Upper lobe of left lung (tissue), 6 donors: ENCODE measurements at regions not wholly inside any gene's neighbourhood (a gene's known extent, or its start where the extent isn't known, plus 50 kb on each side); places are given as distances from the start of the nearest gene placed in this dataset.

Experiments
- ATAC-seq, 2 donors: fragments of 200-7000 bp; cut with Tn5 transposase; one replicate each; pipeline ENCODE4 v1.9.1; 2022; ENCODE audit warnings: mild to moderate bottlenecking in 2 of 2, moderate library complexity in 2 of 2; ENCODE audit not compliant: low FRiP score in 2 of 2
- DNase-seq, 2 donors: peaks; one replicate each; pipeline ENCODE4 v3.0.0-alpha.2; 2019 to 2020
- H3K27ac ChIP-seq, 4 donors: fragments of 200-600 bp; sonication (generic); one replicate each; pipeline ENCODE4 v1.5.1; 2016 to 2019
- H3K27me3 ChIP-seq, 4 donors: fragments of 200-600 bp; sonication (generic); one replicate each; pipeline ENCODE4 v1.5.1; 2017 to 2019
- H3K36me3 ChIP-seq, 4 donors: fragments of 200-600 bp; sonication (generic); one replicate each; pipeline ENCODE4 v1.5.1; 2016 to 2019
- H3K4me1 ChIP-seq, 4 donors: fragments of 200-600 bp; sonication (generic); one replicate each; pipeline ENCODE4 v1.5.1; 2018 to 2019
- H3K4me3 ChIP-seq, 4 donors: fragments of 200-600 bp; sonication (generic); one replicate each; pipeline ENCODE4 v1.5.1; 2017 to 2019; ENCODE audit warnings: mild to moderate bottlenecking in 2 of 4, moderate library complexity in 1 of 4
- H3K9me3 ChIP-seq, 4 donors: fragments of 200-600 bp; sonication (generic); one replicate each; pipeline ENCODE4 v1.5.1; 2018 to 2019
- EP300 ChIP-seq, 4 donors: sonication (generic); formaldehyde crosslinking; IDR thresholded peaks; one replicate each; pipeline ENCODE4 v1.5.1; 2017; ENCODE audit warnings: antibody characterized with exemption in 4 of 4, control low read depth in 2 of 4
- POLR2A ChIP-seq, 4 donors: fragments of 450-650 bp; IDR thresholded peaks; one replicate each; pipeline ENCODE4 v1.5.1; 2016 to 2017; ENCODE audit warnings: antibody characterized with exemption in 4 of 4, mild to moderate bottlenecking in 2 of 4
- POLR2AphosphoS5 ChIP-seq, 2 donors: sonication (generic); formaldehyde crosslinking; IDR thresholded peaks; one replicate each; pipeline ENCODE4 v1.5.1; 2017; ENCODE audit warnings: antibody characterized with exemption in 2 of 2
- WGBS, 2 donors: methylation state at CpG; one replicate each; pipeline ENCODE4 v1.1.5; 2017 to 2018; 5-methylcytosine and 5-hydroxymethylcytosine counted together
- TF ChIP-seq, protein P1 (sequence below), 6 experiments: fragments of 450-650 bp in 4 of 6; fragments of 200-600 bp in 2 of 6; sonication (generic) in 2 of 6; IDR thresholded peaks; one replicate each; pipeline ENCODE4 v1.5.1; 2016 to 2019; ENCODE audit warnings: antibody characterized with exemption in 6 of 6
- donor health status: DM: no; HTN: no; CAD: no; lungs with moderate emphysema.
- donor health status: DM: no; HTN: yes; CAD: no; lungs with severe emphysema.

DNA sequence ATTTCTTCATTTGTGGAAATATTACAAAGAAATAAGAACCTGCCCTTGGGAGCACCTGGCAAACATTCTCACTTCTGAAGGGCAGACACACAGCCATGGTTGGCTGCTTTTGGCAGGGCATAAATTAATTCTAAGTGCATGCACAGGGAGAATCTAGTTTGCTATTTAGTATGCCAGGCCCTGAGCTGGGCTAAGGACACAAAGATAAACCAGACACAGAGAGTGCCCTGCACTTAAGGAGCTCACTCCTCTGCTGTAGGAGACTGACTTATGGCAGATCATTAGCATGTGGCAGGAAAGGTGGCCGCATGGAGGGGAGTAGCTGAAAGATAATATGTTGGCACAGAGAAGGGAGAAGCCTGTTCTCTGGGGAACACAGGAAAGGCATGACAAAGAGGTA lies 367.0 kb downstream of the LPIN1 start:
- WGBS, 2 donors: 63 to 90% methylated on average over 1 of the region's 1 CpG

DNA sequence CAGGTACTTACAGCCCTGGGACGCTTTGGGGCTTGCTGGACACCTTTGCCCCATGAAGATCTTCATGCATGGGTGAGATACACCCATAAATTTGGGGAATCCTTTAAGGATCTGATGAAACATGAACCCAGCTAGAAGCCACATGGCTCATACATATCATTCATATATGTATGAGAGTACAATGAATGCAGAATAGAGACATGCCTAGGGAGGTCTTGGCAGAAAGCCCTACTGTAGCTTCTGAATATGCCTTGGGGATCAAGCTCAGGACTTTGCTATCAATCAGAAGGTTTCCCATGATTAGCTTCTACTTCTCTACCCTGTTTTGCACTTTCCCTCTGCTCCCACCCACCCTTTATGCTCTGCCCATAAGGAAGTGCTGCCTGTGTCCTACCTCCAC lies 368.4 kb downstream of the LPIN1 start:
- Histone ChIP-seq H3K27me3 (no peaks in the 10 kb centered on the region), H3K36me3 (no peaks in the 10 kb centered on the region), H3K4me3 (no peak overlapping the region), H3K27ac (no peak overlapping the region), H3K4me1 (no peaks in the 10 kb centered on the region), H3K9me3 (no peaks in the 10 kb centered on the region)
- TF ChIP-seq POLR2A (IDR thresholded peaks at IDR 0.05) (no peak), POLR2AphosphoS5 (IDR thresholded peaks at IDR 0.05) (no peak)
- TF ChIP-seq, protein P1, sequence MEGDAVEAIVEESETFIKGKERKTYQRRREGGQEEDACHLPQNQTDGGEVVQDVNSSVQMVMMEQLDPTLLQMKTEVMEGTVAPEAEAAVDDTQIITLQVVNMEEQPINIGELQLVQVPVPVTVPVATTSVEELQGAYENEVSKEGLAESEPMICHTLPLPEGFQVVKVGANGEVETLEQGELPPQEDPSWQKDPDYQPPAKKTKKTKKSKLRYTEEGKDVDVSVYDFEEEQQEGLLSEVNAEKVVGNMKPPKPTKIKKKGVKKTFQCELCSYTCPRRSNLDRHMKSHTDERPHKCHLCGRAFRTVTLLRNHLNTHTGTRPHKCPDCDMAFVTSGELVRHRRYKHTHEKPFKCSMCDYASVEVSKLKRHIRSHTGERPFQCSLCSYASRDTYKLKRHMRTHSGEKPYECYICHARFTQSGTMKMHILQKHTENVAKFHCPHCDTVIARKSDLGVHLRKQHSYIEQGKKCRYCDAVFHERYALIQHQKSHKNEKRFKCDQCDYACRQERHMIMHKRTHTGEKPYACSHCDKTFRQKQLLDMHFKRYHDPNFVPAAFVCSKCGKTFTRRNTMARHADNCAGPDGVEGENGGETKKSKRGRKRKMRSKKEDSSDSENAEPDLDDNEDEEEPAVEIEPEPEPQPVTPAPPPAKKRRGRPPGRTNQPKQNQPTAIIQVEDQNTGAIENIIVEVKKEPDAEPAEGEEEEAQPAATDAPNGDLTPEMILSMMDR (IDR thresholded peaks at IDR 0.05): no peak
- no peak for DNase-seq
- WGBS, 2 donors: 0 to 83% methylated on average over 1 of the region's 1 CpG
- no peak for ATAC-seq

More for the DNA sequence above, 367.0 kb downstream of the LPIN1 start:
- no peaks in the 10 kb centered on the region for H3K27me3 ChIP-seq
- DNase-seq (no peak), ATAC-seq (no peak)
- no peak overlapping the region for H3K4me3 ChIP-seq
- no peaks in the 10 kb centered on the region for H3K36me3 ChIP-seq
- no peaks in the 10 kb centered on the region for H3K9me3 ChIP-seq
- no peaks in the 10 kb centered on the region for H3K4me1 ChIP-seq
- TF ChIP-seq EP300 (IDR thresholded peaks at IDR 0.05): no peak
- TF ChIP-seq, protein P1 (IDR thresholded peaks at IDR 0.05): no peak
- no peak for TF ChIP-seq POLR2A (IDR thresholded peaks at IDR 0.05)
- TF ChIP-seq POLR2AphosphoS5 (IDR thresholded peaks at IDR 0.05): no peak
- H3K27ac ChIP-seq: no peak overlapping the region

DNA sequence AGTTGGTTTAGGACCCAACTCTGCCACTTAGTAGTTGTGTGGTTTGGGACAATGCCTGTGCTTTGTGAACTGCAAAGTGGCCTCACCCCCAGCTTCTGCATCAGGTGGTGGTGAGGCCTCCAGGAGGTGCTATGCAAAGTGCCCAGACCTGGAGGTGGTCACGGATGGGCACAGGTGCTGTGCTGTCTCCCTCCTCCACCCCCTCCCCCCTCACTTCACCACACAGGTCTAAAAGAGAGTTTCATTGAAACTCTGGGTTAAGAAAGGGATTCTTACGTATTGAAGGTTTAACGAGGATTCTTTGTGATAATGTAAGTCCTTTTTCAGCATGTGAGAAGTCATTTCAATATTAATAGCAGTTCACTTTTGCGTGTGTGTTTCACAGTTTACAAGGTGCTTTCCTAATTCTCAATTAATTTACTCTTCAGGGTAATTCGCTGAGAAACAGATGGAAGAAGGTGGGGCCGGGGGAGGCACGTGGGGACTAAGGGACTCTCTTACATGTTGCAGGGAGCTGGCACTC lies 369.9 kb downstream of the LPIN1 start:
- WGBS, 2 donors: 89 to 90% methylated on average over 7 of the region's 7 CpGs
- no peak overlapping the region for H3K27ac ChIP-seq
- ATAC-seq: no peak
- H3K27me3 ChIP-seq: no peaks in the 10 kb centered on the region
- DNase-seq: no peak
- no peaks in the 10 kb centered on the region for H3K36me3 ChIP-seq
- H3K4me3 ChIP-seq: no peak overlapping the region
- no peaks in the 10 kb centered on the region for H3K9me3 ChIP-seq
- TF ChIP-seq POLR2A (IDR thresholded peaks at IDR 0.05) (no peak), EP300 (IDR thresholded peaks at IDR 0.05) (no peak), POLR2AphosphoS5 (IDR thresholded peaks at IDR 0.05) (no peak)
- TF ChIP-seq, protein P1 (IDR thresholded peaks at IDR 0.05): no peak
- no peaks in the 10 kb centered on the region for H3K4me1 ChIP-seq

DNA sequence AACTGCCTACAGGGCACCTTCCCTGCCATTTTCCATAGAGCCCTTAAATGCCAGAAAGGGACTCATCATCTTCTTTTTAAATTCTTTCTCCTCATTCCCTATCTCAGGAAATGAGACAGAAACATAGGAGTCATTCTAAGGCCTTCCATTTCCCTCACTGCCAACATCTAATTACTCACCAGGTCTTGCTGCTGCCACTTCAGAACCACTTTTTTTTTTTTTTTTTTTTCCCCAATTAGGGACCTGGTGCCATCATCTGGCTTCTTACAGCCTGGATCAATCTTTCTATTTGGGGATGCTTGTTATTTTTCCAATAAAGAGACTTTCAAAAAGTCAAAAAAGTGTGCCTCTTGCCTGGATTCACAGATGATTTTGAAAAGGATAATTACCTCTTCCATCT lies 373.4 kb downstream of the LPIN1 start:
- ATAC-seq: no peak
- DNase-seq: no peak
- Histone ChIP-seq H3K4me3 (no peak overlapping the region), H3K4me1 (no peaks in the 10 kb centered on the region), H3K9me3 (no peaks in the 10 kb centered on the region), H3K27me3 (no peaks in the 10 kb centered on the region), H3K27ac (no peak overlapping the region), H3K36me3 (no peaks in the 10 kb centered on the region)
- TF ChIP-seq POLR2AphosphoS5 (IDR thresholded peaks at IDR 0.05): no peak
- TF ChIP-seq, protein P1 (IDR thresholded peaks at IDR 0.05): no peak
- TF ChIP-seq POLR2A (IDR thresholded peaks at IDR 0.05): no peak

DNA sequence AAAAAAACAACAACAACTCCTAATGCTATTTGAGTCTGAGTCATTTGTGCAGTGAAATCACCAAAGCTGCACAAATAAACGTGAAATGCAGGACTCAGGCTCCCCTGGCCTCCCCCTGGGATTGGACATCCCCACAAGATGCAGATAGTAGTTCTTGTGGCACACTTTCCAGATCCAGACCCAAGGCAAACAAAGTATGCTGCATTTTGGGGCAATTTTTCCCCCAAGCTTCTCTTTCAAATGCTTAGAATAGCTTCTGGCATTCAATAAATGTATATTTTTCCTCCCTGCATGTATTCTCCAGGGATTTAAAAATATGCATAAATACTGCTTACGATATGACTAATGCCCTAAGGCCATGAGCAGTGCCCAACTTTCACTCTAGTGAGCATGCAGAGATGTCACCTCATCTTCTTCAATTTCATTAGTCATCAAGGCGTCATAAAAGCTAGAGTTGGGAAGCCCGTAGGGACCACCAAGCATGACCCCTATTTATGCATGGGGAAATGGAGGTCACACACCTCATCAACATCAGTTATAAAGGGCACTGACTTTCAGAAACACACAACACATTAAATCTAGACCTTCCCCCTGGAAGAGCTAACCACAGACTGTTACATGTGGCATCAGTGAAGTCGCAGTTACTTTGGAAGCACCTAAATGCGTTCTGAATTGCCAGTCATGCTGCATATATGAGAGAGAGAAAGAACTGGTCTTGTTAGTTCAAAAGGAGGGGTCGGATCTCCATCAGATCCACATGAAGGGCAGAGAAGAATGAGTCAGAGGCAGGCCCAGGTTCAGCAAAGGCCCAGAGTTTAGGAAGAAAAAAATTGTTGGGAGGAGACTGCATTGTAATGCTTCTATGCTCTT lies 374.1 kb downstream of the LPIN1 start:
- 81 to 84% methylated on average over 6 to 7 of the region's 7 CpGs for WGBS, 2 donors
- no peaks in the 10 kb centered on the region for H3K9me3 ChIP-seq
- no peaks in the 10 kb centered on the region for H3K4me1 ChIP-seq
- H3K27ac ChIP-seq: no peak overlapping the region
- H3K36me3 ChIP-seq: no peaks in the 10 kb centered on the region
- TF ChIP-seq EP300 (IDR thresholded peaks at IDR 0.05): no peak
- TF ChIP-seq POLR2A (IDR thresholded peaks at IDR 0.05): no peak
- TF ChIP-seq, protein P1 (IDR thresholded peaks at IDR 0.05): no peak
- TF ChIP-seq POLR2AphosphoS5 (IDR thresholded peaks at IDR 0.05): no peak
- DNase-seq: no peak
- no peaks in the 10 kb centered on the region for H3K27me3 ChIP-seq
- H3K4me3 ChIP-seq: no peak overlapping the region
- ATAC-seq: no peak
